ENCODE measurements at regions not wholly inside any gene's neighbourhood (a gene's known extent, or its start where the extent isn't known, plus 50 kb on each side); places are given as distances from the start of the nearest gene placed in this dataset.

- Histone ChIP-seq H3K27me3 (ENCODE audit: control insufficient read depth, insufficient read depth, low read length) (no peaks in the 10 kb centered on the region), H3K36me3 (replicated peaks; ENCODE audit: control insufficient read depth, insufficient read depth, low read length) (no peaks in the 10 kb centered on the region), H3K4me3 (ENCODE audit: insufficient read depth, low read depth, low read length) (no peak overlapping the region)
- no peak for DNase-seq
These were observed 289.0 kb downstream of the CAAP1 start for GRCh38 chr9:26603617-26604016.

DNA sequence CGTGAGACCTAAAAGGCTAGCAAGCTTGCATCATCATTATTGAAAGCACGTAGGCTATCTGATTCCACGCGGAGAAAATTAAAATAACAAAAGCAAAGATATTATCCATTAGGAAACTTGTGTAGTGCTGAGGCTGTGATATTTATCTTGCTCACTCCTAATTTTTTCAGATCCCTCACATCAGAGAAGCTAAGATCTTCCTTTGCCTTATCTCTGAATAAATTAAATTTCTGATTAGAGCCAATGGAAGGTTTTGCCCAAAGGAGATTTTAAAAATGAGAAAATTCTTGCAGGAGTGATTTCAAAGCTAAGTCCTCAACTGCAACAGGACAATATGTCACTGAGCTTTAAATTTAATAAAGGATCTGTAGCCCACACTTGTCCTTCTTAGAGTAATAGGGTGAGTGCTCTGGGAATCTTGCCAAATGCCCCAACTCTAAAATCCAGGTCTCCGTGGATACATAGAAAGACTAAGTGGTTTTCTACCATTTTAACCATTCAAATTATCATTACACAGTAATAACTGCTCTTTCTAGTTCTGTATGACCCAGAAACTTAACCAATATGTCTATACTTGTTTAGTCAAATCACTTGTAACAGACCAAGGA lies 295.0 kb downstream of the CAAP1 start:
- no peak for DNase-seq
- Histone ChIP-seq H3K27me3 (ENCODE audit: control insufficient read depth, insufficient read depth, low read length) (no peaks in the 10 kb centered on the region), H3K36me3 (replicated peaks; ENCODE audit: control insufficient read depth, insufficient read depth, low read length) (no peaks in the 10 kb centered on the region), H3K4me3 (ENCODE audit: insufficient read depth, low read depth, low read length) (no peak overlapping the region)

GRCh38 chr9:26579056-26579455 lies 313.5 kb downstream of the CAAP1 start:
- H3K36me3 ChIP-seq (replicated peaks; ENCODE audit: control insufficient read depth, insufficient read depth, low read length), result no peaks in the 10 kb centered on the region
- DNase-seq, result no peak
- H3K27me3 ChIP-seq (ENCODE audit: control insufficient read depth, insufficient read depth, low read length), result no peaks in the 10 kb centered on the region
- no peak overlapping the region for H3K4me3 ChIP-seq (ENCODE audit: insufficient read depth, low read depth, low read length)

- Histone ChIP-seq H3K36me3 (replicated peaks; ENCODE audit: control insufficient read depth, insufficient read depth, low read length) (no peaks in the 10 kb centered on the region), H3K27me3 (ENCODE audit: control insufficient read depth, insufficient read depth, low read length) (no peaks in the 10 kb centered on the region)
- no peak for DNase-seq
These were observed 317.6 kb downstream of the CAAP1 start for GRCh38 chr9:26574898-26575440.

GRCh38 chr9:26574256-26574655 lies 318.3 kb downstream of the CAAP1 start:
- Histone ChIP-seq H3K4me3 (ENCODE audit: insufficient read depth, low read depth, low read length) (no peak overlapping the region), H3K36me3 (replicated peaks; ENCODE audit: control insufficient read depth, insufficient read depth, low read length) (no peaks in the 10 kb centered on the region), H3K27me3 (ENCODE audit: control insufficient read depth, insufficient read depth, low read length) (no peaks in the 10 kb centered on the region)
- DNase-seq, result no peak

More at GRCh38 chr9:26574898-26575440, 317.6 kb downstream of the CAAP1 start:
- H3K4me3 ChIP-seq (ENCODE audit: insufficient read depth, low read depth, low read length), result no peak overlapping the region

DNA sequence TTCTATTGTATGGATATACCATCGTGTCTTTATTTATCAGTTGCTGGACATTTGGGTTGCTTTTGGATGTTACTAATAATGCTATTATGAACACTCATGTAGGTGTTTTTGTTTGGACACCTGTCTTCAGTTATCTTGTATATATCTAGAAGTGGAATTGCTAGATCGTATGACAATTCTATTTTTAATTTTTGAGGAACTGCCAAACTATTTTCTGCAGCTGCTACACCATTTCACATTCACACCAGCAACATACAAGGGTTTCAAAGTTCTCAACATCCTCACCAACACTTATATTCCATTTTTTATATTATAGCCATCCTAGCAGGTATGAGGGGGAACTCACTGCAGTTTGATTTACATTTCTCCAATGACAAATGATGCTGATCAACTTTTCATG lies 324.6 kb downstream of the CAAP1 start:
- no peak overlapping the region for H3K4me3 ChIP-seq (ENCODE audit: insufficient read depth, low read depth, low read length)
- H3K27me3 ChIP-seq (ENCODE audit: control insufficient read depth, insufficient read depth, low read length), result no peaks in the 10 kb centered on the region
- H3K36me3 ChIP-seq (replicated peaks; ENCODE audit: control insufficient read depth, insufficient read depth, low read length), result no peaks in the 10 kb centered on the region
- no peak for DNase-seq

DNA sequence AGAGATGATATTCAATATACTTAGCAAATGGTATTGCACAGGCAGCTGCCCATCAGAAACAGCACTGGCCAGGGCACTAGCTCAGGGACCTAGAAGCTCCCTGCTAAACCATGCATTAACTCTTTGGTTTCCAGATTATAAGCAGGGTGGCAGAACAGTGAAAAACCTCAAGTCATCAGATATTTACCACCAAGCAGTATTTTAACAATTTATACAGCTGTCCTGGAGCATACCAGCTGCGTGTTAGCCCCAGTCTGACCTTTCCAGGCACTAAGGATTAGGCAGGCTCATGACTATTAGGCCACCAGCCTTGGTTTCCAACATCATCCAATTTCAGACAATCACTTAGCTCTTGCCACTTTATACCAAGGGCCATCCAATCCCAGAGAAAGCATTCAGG lies 326.5 kb downstream of the CAAP1 start:
- H3K4me3 ChIP-seq (ENCODE audit: insufficient read depth, low read depth, low read length), result no peak overlapping the region
- H3K27me3 ChIP-seq (ENCODE audit: control insufficient read depth, insufficient read depth, low read length), result no peaks in the 10 kb centered on the region
- H3K36me3 ChIP-seq (replicated peaks; ENCODE audit: control insufficient read depth, insufficient read depth, low read length), result no peaks in the 10 kb centered on the region
- DNase-seq, result no peak

DNA sequence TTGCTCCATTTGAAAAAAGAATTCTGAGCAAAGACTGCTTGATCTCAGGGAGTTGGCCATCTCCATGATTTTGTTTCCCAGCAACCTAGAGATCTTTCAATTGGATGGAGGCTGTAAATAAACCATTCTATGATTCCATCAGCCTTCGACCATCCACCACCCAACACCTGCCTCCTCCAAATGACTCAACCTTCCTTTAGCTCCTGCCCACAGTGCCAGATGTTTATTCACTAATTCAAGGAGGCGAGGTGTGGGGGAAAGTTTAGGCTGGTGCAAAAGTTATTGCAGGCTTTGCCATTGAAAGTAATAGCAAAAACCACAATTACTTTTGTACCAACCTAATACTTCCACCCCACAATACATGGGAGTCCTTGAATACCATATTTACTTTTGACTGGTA lies 327.5 kb downstream of the CAAP1 start:
- H3K36me3 ChIP-seq (replicated peaks; ENCODE audit: control insufficient read depth, insufficient read depth, low read length), result no peaks in the 10 kb centered on the region
- no peak overlapping the region for H3K4me3 ChIP-seq (ENCODE audit: insufficient read depth, low read depth, low read length)
- no peak for DNase-seq
- H3K27me3 ChIP-seq (ENCODE audit: control insufficient read depth, insufficient read depth, low read length), result no peaks in the 10 kb centered on the region

- DNase-seq, result no peak
- no peak overlapping the region for H3K4me3 ChIP-seq (ENCODE audit: insufficient read depth, low read depth, low read length)
- H3K27me3 ChIP-seq (ENCODE audit: control insufficient read depth, insufficient read depth, low read length), result no peaks in the 10 kb centered on the region
- H3K36me3 ChIP-seq (replicated peaks; ENCODE audit: control insufficient read depth, insufficient read depth, low read length), result no peaks in the 10 kb centered on the region
These were observed 330.3 kb downstream of the CAAP1 start for GRCh38 chr9:26562338-26562737.

- Histone ChIP-seq H3K36me3 (replicated peaks; ENCODE audit: control insufficient read depth, insufficient read depth, low read length) (no peaks in the 10 kb centered on the region), H3K4me3 (ENCODE audit: insufficient read depth, low read depth, low read length) (no peak overlapping the region), H3K27me3 (ENCODE audit: control insufficient read depth, insufficient read depth, low read length) (no peaks in the 10 kb centered on the region)
- no peak for DNase-seq
These were observed 330.7 kb downstream of the CAAP1 start for GRCh38 chr9:26561928-26562327.

DNA sequence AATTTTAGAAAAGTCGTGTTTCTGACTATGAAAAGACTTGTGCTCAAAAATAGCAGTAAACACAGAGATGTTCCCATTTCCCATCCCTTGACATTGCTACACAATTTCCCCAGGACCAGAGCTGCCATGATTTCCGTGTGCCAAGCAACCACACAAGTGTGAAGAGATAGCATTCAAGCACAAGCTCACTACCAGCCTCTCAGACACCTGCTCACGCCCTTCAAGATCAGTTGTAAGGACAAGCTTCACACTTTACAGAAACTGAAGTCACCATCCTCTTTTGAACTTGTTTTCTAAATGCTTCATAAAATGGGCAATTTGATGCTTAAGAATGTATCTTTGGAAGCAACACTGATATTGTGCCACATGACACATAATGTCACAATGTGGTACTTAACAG lies 333.1 kb downstream of the CAAP1 start:
- H3K27me3 ChIP-seq (ENCODE audit: control insufficient read depth, insufficient read depth, low read length), result no peaks in the 10 kb centered on the region
- no peaks in the 10 kb centered on the region for H3K36me3 ChIP-seq (replicated peaks; ENCODE audit: control insufficient read depth, insufficient read depth, low read length)
- DNase-seq, result no peak
- no peak overlapping the region for H3K4me3 ChIP-seq (ENCODE audit: insufficient read depth, low read depth, low read length)

- DNase-seq, result no peak
- Histone ChIP-seq H3K4me3 (ENCODE audit: insufficient read depth, low read depth, low read length) (no peak overlapping the region), H3K27me3 (ENCODE audit: control insufficient read depth, insufficient read depth, low read length) (no peaks in the 10 kb centered on the region), H3K36me3 (replicated peaks; ENCODE audit: control insufficient read depth, insufficient read depth, low read length) (no peaks in the 10 kb centered on the region)
These were observed 340.6 kb downstream of the CAAP1 start for GRCh38 chr9:26551971-26552370.

GRCh38 chr9:26551451-26551850 lies 341.2 kb downstream of the CAAP1 start:
- DNase-seq, result no peak
- Histone ChIP-seq H3K27me3 (ENCODE audit: control insufficient read depth, insufficient read depth, low read length) (no peaks in the 10 kb centered on the region), H3K4me3 (ENCODE audit: insufficient read depth, low read depth, low read length) (no peak overlapping the region), H3K36me3 (replicated peaks; ENCODE audit: control insufficient read depth, insufficient read depth, low read length) (no peaks in the 10 kb centered on the region)

- no peaks in the 10 kb centered on the region for H3K27me3 ChIP-seq (ENCODE audit: control insufficient read depth, insufficient read depth, low read length)
- H3K4me3 ChIP-seq (ENCODE audit: insufficient read depth, low read depth, low read length), result no peak overlapping the region
- no peak for DNase-seq
- H3K36me3 ChIP-seq (replicated peaks; ENCODE audit: control insufficient read depth, insufficient read depth, low read length), result no peaks in the 10 kb centered on the region
These were observed 343.8 kb downstream of the CAAP1 start for GRCh38 chr9:26548781-26549290.

DNA sequence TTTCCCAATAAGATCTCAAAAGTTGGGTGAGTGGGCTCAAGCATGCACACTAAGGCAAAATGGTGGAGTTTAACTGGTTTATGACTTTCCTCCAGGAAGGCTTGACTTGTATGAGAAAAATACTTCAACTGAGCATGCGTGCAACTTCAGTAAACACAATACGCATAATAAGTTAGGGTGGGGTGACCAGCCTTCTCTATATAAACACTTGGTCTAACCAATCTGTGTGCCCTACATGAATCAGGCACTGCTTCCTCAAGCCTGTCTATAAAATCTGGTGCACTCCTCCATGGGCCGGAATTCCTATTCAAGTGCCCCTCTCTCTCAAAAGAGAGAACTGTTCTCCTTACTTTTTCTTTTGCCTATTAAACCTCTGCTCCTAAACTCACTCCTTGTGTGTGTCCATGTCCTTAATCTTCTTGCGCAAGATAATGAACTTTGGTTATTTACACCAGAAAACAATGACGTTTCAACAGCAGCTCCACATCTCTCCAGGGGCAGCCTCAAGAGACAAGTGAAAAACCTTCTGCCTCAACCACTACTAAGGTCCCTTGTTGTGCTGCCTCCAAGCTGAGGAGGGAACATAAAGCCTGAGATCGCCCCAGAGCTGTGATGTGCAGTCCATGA lies 352.6 kb downstream of the CAAP1 start:
- H3K4me3 ChIP-seq (ENCODE audit: insufficient read depth, low read depth, low read length), result no peak overlapping the region
- H3K36me3 ChIP-seq (replicated peaks; ENCODE audit: control insufficient read depth, insufficient read depth, low read length), result no peaks in the 10 kb centered on the region
- no peaks in the 10 kb centered on the region for H3K27me3 ChIP-seq (ENCODE audit: control insufficient read depth, insufficient read depth, low read length)
- no peak for DNase-seq

All from H7 (cell line).